DND-41 (cell line): ENCODE measurements at regions not wholly inside any gene's neighbourhood (a gene's known extent, or its start where the extent isn't known, plus 50 kb on each side); places are given as distances from the start of the nearest gene placed in this dataset.

ENCODE experiments used
- CTCF ChIP-seq: IDR thresholded peaks from 2 replicates; pipeline ENCODE4 v1.5.1; 2012; ENCODE audit warnings: borderline replicate concordance, low read length, moderate library complexity, mild to moderate bottlenecking; ENCODE audit not compliant: poor library complexity, severe bottlenecking; ENCODE audit errors: extremely low read depth
- EZH2 ChIP-seq: IDR thresholded peaks from 3 replicates; pipeline ENCODE4 v1.6.1; 2012; ENCODE audit warnings: borderline replicate concordance, low read depth, mild to moderate bottlenecking, moderate library complexity, low read length, inconsistent platforms; ENCODE audit not compliant: severe bottlenecking

- no peak for TF ChIP-seq CTCF
- no peak for TF ChIP-seq EZH2
These were observed 409.8 kb upstream of the FRG1 start for GRCh38 chr4:189530848-189531247.
